ENCODE measurements at regions not wholly inside any gene's neighbourhood (a gene's known extent, or its start where the extent isn't known, plus 50 kb on each side); places are given as distances from the start of the nearest gene placed in this dataset.

DNA sequence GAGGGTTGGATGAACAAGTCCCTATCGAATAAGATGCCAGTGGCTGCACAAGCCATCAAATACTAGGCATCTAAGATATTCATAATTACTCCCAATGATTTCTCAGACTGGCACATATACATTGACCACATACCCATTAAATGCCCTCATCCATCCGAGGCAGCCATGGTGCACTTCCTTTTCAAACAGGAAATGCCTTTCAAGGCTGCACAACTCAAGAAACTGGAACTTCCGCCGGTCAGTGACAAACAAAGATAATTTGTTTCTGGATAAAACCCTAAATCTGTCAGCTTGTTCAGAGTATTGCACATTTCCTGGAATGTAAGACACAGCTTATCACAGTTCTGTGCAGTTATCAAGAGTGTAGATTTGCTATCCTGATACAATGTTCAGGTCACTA is 203.7 kb downstream of the RMST start:
- TF ChIP-seq GATA2 (IDR thresholded peaks at IDR 0.05; ENCODE audit: low read depth, low read length) (no peak), GATA3 (IDR thresholded peaks at IDR 0.05; ENCODE audit: low read depth, low read length) (no peak)

Data from SH-SY5Y (cell line).